Stomach (tissue), 4 donors: ENCODE measurements at regions not wholly inside any gene's neighbourhood (a gene's known extent, or its start where the extent isn't known, plus 50 kb on each side); places are given as distances from the start of the nearest gene placed in this dataset.

Experiments used
- POLR2A ChIP-seq, 4 donors: fragments of 450-650 bp; IDR thresholded peaks; one replicate each; pipeline ENCODE4 v1.6.1; 2016; ENCODE audit warnings: antibody characterized with exemption in 4 of 4, control low read depth in 2 of 4, mild to moderate bottlenecking in 1 of 4, moderate library complexity in 1 of 4
- TF ChIP-seq, protein P1 (sequence below), 7 experiments: fragments of 450-650 bp in 4 of 7; fragments of 200-600 bp in 3 of 7; sonication (generic) in 3 of 7; IDR thresholded peaks; one replicate each; pipeline ENCODE4 v1.5.1; 2016 to 2019; ENCODE audit warnings: antibody characterized with exemption in 7 of 7, control low read depth in 2 of 7, mild to moderate bottlenecking in 1 of 7

DNA sequence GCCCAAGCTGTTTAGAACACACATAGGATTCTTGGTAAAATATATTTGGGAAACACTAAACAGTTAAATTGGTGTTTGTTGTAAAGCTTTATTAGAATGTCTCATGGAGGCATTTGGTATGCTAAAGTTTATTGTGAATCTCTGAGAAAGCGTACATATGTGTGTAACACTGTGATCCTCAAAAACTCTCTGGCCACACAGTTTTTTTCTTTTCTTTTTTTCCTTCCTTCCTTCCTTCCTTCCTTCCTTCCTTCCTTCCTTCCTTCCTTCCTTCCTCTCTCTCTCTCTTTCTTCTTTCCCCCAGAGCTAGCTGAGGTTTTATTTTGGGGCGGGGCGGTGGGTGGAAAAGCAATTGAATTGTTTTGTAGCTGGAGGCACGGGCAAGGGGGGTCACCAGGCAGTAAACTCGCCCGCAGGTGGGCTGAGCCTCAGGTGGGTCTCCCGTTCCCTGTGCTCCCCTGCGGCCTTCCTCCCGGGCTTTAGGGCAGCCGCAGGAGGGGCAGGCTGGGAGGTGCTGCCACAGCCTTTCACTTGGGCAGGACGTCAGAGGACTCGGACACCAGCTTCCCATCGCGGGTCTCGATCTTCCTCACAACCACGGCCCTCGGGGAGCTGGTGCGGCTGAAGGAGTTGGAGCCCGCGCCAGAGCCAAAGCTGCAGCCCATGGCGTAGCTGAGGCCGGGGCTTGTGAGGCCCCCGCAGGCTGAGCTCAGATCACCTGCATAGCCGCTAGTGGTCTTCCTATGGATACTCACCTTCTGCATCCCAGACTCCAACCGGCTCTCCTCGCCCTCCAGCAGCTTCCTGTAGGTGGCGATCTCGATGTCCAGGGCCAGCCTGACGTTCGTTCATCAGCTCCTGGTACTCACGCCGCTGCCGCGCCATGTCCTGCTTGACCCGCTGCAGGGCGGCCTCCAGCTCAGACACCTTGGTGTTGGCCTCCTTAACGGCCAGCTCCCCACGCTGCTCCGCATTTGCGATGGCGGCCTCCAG lies 459.0 kb downstream of the GATA3 start:
- TF ChIP-seq, protein P1, sequence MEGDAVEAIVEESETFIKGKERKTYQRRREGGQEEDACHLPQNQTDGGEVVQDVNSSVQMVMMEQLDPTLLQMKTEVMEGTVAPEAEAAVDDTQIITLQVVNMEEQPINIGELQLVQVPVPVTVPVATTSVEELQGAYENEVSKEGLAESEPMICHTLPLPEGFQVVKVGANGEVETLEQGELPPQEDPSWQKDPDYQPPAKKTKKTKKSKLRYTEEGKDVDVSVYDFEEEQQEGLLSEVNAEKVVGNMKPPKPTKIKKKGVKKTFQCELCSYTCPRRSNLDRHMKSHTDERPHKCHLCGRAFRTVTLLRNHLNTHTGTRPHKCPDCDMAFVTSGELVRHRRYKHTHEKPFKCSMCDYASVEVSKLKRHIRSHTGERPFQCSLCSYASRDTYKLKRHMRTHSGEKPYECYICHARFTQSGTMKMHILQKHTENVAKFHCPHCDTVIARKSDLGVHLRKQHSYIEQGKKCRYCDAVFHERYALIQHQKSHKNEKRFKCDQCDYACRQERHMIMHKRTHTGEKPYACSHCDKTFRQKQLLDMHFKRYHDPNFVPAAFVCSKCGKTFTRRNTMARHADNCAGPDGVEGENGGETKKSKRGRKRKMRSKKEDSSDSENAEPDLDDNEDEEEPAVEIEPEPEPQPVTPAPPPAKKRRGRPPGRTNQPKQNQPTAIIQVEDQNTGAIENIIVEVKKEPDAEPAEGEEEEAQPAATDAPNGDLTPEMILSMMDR (IDR thresholded peaks at IDR 0.05), result no peak
- no peak for TF ChIP-seq POLR2A (IDR thresholded peaks at IDR 0.05)
